OCI-LY3 (cell line): ENCODE measurements at regions not wholly inside any gene's neighbourhood (a gene's known extent, or its start where the extent isn't known, plus 50 kb on each side); places are given as distances from the start of the nearest gene placed in this dataset.

ENCODE experiments used
- H2AFZ ChIP-seq: fragments of 200-600, 300-600 bp; shearing (Covaris generic); 2 replicates; pipeline ENCODE4 v1.6.0; 2014; ENCODE audit warnings: antibody characterized with exemption, low read depth, low read length
- H3K27ac ChIP-seq: fragments of 200-600, 300-600 bp; sonication (generic); 2 replicates; pipeline ENCODE4 v1.5.1; 2014; ENCODE audit warnings: mild to moderate bottlenecking, low read length, moderate library complexity, mixed read lengths
- H3K27me3 ChIP-seq: fragments of 200-600, 300-600 bp; sonication (generic); 2 replicates; pipeline ENCODE4 v1.6.1; 2014; ENCODE audit warnings: low read depth, low read length, mixed read lengths
- H3K36me3 ChIP-seq: fragments of 200-600, 300-600 bp; sonication (generic); replicated peaks from 2 replicates; pipeline ENCODE3; 2014; ENCODE audit warnings: low read depth, low read length, mixed read lengths
- H3K4me1 ChIP-seq: fragments of 300-600, 200-600 bp; sonication (generic); 2 replicates; pipeline ENCODE4 v1.6.1; 2014; ENCODE audit warnings: low read length, mixed read lengths
- H3K4me2 ChIP-seq: fragments of 200-600, 300-600 bp; sonication (generic); 2 replicates; pipeline ENCODE4 v1.6.1; 2014; ENCODE audit warnings: low read length, mixed read lengths
- H3K4me3 ChIP-seq: fragments of 300-600, 200-600 bp; sonication (generic); 2 replicates; pipeline ENCODE4 v1.5.1; 2014; ENCODE audit warnings: antibody characterized with exemption, mild to moderate bottlenecking, low read length, moderate library complexity
- H3K79me2 ChIP-seq: fragments of 300-600, 200-600 bp; shearing (Covaris generic); 2 replicates; pipeline ENCODE4 v1.6.1; 2014; ENCODE audit warnings: mild to moderate bottlenecking, low read length, mixed read lengths
- H3K9ac ChIP-seq: fragments of 300-600, 200-600 bp; shearing (Covaris generic); 2 replicates; pipeline ENCODE4 v1.6.0; 2014; ENCODE audit warnings: mild to moderate bottlenecking, low read length, moderate library complexity
- H3K9me3 ChIP-seq: fragments of 200-600, 300-600 bp; shearing (Covaris generic); 2 replicates; pipeline ENCODE4 v1.6.1; 2014; ENCODE audit warnings: low read length, mixed read lengths; ENCODE audit not compliant: insufficient read depth
- H4K20me1 ChIP-seq: fragments of 200-600, 300-600 bp; sonication (generic); 2 replicates; pipeline ENCODE4 v1.6.1; 2016; ENCODE audit warnings: low read length, mixed read lengths; ENCODE audit not compliant: insufficient read depth
- CTCF ChIP-seq: fragments of 200-600, 300-600 bp; sonication (generic); IDR thresholded peaks from 2 replicates; pipeline ENCODE4 v1.5.1; 2014; ENCODE audit warnings: antibody characterized with exemption, low read length, low read depth
- EZH2phosphoT487 ChIP-seq: fragments of 200-600 bp; shearing (Covaris generic); IDR thresholded peaks from 2 replicates; pipeline ENCODE4 v1.6.1; 2018; ENCODE audit warnings: antibody characterized with exemption, mixed run types, low read depth

DNA sequence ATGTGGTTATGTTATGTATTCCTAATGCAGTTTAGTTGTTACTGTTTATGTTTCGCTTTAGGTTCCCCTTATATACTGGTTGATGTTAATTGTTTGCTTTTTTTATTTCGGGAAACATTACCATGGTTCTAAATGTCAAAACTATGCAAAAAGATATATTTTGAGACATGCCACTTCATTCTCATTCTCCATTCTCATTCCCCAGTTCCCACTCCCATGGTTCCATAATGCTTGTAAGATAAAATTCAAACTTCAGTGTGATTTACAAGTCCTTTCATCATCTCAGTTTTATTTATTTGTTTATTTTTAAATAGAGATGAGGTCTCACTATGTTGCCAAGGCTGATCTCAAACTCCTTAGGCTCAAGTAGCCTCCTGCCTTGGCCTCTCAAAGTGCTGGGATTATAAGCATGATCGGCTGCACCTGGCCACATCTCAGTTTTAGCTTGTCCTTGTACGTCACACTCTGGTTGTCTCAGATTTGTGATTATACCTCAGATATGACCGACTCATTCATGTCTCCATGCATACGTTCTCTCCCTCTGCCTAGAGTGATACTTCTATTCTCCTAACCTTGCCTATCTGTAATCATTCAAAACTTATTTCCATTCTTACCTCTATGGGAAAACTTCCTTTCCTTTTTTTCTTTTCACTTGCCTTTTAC is 407.8 kb upstream of the RGS6 start:
- Histone ChIP-seq H3K27ac (peak overlapping the region; percentile 61), H2AFZ (no peak overlapping the region), H3K4me3 (peak overlapping the region; percentile 39), H3K4me1 (peaks cover 31% of the 10 kb centered on the region), H3K79me2 (peaks cover 7% of the 10 kb centered on the region; the same call in 1 of the 2 replicates), H3K9me3 (no peaks in the 10 kb centered on the region), H3K9ac (peak overlapping the region; percentile 28; the same call in 1 of the 2 replicates), H3K36me3 (no peaks in the 10 kb centered on the region), H4K20me1 (no peaks in the 10 kb centered on the region), H3K4me2 (peak overlapping the region; percentile 67), H3K27me3 (no peaks in the 10 kb centered on the region)
- TF ChIP-seq EZH2phosphoT487 (no peak), CTCF (no peak)

- Histone ChIP-seq H3K9me3 (no peaks in the 10 kb centered on the region), H3K27me3 (no peaks in the 10 kb centered on the region), H3K4me1 (peaks cover 30% of the 10 kb centered on the region)
Measured at GRCh38 chr14:71525663-71526221, 406.5 kb upstream of the RGS6 start.

DNA sequence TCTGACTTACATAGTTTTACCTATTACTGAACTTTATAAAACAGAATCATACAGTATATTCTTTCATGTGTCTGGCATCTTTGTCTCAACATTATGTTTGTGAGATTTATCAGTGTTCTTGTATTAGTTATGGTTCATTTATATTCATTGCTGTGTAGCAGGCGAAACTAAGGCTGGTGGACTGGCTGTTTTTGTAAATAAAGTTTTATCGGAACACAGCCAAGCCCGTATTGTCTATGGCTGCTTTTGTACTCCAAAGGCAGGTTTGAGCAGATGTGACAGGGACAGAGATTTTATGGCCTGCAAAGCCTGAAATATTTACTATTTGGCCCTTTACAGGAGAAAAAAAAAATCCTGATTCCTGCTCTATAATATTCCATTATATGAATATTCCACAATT is 405.8 kb upstream of the RGS6 start:
- Histone ChIP-seq H3K4me2 (no peak overlapping the region), H3K9ac (no peak overlapping the region), H3K9me3 (no peaks in the 10 kb centered on the region), H2AFZ (no peak overlapping the region), H3K36me3 (peaks cover 6% of the 10 kb centered on the region), H4K20me1 (no peaks in the 10 kb centered on the region), H3K79me2 (peaks cover 7% of the 10 kb centered on the region; the same call in 1 of the 2 replicates), H3K27ac (no peak overlapping the region), H3K27me3 (no peaks in the 10 kb centered on the region), H3K4me1 (peaks cover 30% of the 10 kb centered on the region), H3K4me3 (no peak overlapping the region)
- TF ChIP-seq EZH2phosphoT487 (no peak), CTCF (no peak)

More at GRCh38 chr14:71525663-71526221, 406.5 kb upstream of the RGS6 start:
- Histone ChIP-seq H3K9ac (no peak overlapping the region), H3K27ac (no peak overlapping the region), H3K4me2 (no peak overlapping the region), H2AFZ (no peak overlapping the region), H3K4me3 (no peak overlapping the region), H4K20me1 (no peaks in the 10 kb centered on the region), H3K36me3 (peaks cover 3% of the 10 kb centered on the region), H3K79me2 (peaks cover 7% of the 10 kb centered on the region; the same call in 1 of the 2 replicates)
- no peak for TF ChIP-seq CTCF
- no peak for TF ChIP-seq EZH2phosphoT487

GRCh38 chr14:71527838-71528237 is 404.4 kb upstream of the RGS6 start:
- Histone ChIP-seq H3K4me2 (no peak overlapping the region), H3K4me3 (no peak overlapping the region), H3K27ac (no peak overlapping the region), H3K9me3 (no peaks in the 10 kb centered on the region), H2AFZ (no peak overlapping the region), H3K79me2 (peaks cover 7% of the 10 kb centered on the region; the same call in 1 of the 2 replicates), H3K27me3 (no peaks in the 10 kb centered on the region), H4K20me1 (no peaks in the 10 kb centered on the region), H3K36me3 (peaks cover 6% of the 10 kb centered on the region), H3K9ac (no peak overlapping the region), H3K4me1 (peaks cover 44% of the 10 kb centered on the region)
- TF ChIP-seq CTCF = no peak
- no peak for TF ChIP-seq EZH2phosphoT487
